ENCODE measurements at regions not wholly inside any gene's neighbourhood (a gene's known extent, or its start where the extent isn't known, plus 50 kb on each side); places are given as distances from the start of the nearest gene placed in this dataset.

GRCh38 chr2:164190700-164191099, 430.6 kb downstream of the GRB14 start:
- intact Hi-C loops (cut with DNase I), result no loop called here
- no peak for DNase-seq (ENCODE audit: low spot score)

GRCh38 chr2:164189851-164190250, 431.4 kb downstream of the GRB14 start:
- intact Hi-C loops (cut with DNase I), result no loop called here
- DNase-seq (ENCODE audit: low spot score), result no peak

- DNase-seq (ENCODE audit: low spot score), result no peak
- intact Hi-C loops (cut with DNase I), result no loop called here
These were observed 434.2 kb downstream of the GRB14 start for GRCh38 chr2:164187121-164187520.

DNA sequence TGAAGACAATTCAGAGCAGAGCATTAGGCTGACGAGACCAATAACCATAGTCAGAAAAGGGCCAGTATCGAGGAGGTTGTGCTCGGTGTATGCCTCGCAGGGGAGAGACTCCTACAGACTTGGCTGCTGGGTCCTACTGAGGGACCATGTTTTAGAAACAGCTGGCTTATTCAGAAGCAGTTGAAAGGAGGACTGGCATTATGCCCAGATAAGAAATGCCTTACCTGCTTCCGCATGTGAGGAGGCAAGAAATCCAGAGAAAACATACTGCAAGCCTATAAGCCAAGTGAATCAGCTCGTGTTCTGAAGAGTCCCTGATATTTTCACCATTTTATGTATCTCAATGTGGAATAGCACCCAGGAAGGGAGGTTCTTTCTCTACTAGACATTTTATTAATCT, 434.7 kb downstream of the GRB14 start:
- DNase-seq (ENCODE audit: low spot score), result no peak
- intact Hi-C loops (cut with DNase I), result no loop called here

GRCh38 chr2:164182116-164182627, 439.1 kb downstream of the GRB14 start:
- intact Hi-C loops (cut with DNase I), result no loop called here

GRCh38 chr2:164178835-164179465, 442.3 kb downstream of the GRB14 start:
- intact Hi-C loops (cut with DNase I), result no loop called here
- no peak for DNase-seq (ENCODE audit: low spot score)

More at GRCh38 chr2:164182116-164182627, 439.1 kb downstream of the GRB14 start:
- no peak for DNase-seq (ENCODE audit: low spot score)

- intact Hi-C loops (cut with DNase I), result no loop called here
- DNase-seq (ENCODE audit: low spot score), result no peak
These were observed 428.8 kb upstream of the FIGN start for GRCh38 chr2:164164602-164165001.

- no peak for DNase-seq (ENCODE audit: low spot score)
- intact Hi-C loops (cut with DNase I), result no loop called here
These were observed 419.8 kb upstream of the FIGN start for GRCh38 chr2:164155558-164155957.

DNA sequence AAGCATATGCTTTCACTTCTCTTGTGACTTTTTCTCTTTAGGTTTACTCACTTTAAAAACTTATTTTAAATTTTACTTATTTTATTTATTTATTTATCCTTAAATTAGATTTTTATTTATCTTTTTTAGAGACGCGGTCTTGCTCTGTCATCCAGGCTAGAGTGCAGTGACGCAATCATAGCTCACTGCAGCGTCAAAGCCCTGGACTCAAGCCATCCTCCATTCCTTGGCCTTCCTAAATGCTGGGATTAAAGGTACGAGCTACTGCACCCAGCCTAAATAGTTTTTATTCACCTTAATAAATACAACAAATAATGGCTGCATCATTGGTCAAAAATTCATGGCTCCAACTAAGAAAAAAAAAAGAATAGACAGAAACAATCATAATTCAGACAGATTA, 415.7 kb upstream of the FIGN start:
- DNase-seq (ENCODE audit: low spot score), result no peak

DNA sequence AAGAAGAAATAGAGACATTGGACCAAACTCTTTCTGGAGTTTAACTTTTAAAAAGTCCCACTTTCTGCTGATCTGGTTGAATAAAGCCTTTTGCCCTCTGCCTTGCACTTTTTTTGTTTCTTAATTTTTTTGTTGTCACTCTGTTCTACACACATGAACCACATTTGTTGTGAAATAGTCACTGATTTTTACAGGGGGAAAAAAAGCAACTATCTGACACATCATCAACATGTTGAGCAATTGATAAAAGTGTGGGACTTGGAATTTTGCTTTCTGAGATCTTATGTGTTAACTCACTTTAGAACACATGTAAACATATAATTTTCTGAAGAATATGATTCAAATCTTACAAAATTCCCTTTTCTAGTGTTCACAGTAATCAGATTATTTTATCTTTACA, 414.8 kb upstream of the FIGN start:
- intact Hi-C loops (cut with DNase I), result no loop called here
- DNase-seq (ENCODE audit: low spot score), result no peak

More for the DNA sequence above, 415.7 kb upstream of the FIGN start:
- intact Hi-C loops (cut with DNase I), result no loop called here

GRCh38 chr2:164146441-164146840, 410.6 kb upstream of the FIGN start:
- intact Hi-C loops (cut with DNase I), result no loop called here
- no peak for DNase-seq (ENCODE audit: low spot score)

DNA sequence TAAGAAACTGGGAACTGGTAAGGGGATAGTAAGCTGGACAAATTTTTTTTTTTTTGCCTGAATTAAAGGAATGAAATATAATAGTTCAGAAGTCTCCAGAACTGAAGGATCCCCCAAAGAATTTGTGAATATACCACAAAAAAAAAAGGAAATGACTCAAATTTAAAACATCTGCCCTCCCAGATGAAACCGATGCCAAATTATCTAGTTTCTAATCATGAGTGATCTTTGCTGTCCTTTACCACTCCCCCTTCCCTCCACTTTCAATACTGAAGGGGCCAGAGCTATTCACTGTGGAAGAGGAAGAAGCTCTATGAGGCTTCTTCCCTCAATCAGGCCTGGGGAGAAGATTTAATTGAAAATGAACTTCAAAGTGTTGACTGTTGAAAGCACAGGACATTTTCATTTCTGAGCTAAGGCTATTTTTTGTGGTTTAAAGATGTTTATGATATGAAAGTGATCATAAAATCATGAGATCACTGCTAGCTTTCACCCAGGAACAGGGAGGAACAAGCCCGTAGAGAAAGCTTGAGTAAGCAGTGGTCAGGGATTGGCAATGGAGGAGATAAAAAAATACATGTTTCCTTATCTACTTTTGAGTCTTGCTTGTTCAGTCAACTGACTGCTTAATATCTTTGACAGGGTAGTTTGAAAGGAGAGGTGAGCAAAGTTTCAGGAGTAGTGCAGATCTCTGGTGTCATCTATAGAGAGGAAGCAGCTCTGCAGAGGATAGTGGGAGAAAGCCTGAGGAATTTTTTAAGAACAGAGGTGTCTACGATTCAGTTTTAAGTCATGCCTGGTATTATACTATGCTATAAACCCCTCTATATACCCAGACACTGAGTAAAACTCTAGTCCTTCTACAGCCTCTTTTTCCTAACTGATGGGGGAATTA, 409.5 kb upstream of the FIGN start:
- intact Hi-C loops (cut with DNase I), result no loop called here
- DNase-seq (ENCODE audit: low spot score), result no peak

DNA sequence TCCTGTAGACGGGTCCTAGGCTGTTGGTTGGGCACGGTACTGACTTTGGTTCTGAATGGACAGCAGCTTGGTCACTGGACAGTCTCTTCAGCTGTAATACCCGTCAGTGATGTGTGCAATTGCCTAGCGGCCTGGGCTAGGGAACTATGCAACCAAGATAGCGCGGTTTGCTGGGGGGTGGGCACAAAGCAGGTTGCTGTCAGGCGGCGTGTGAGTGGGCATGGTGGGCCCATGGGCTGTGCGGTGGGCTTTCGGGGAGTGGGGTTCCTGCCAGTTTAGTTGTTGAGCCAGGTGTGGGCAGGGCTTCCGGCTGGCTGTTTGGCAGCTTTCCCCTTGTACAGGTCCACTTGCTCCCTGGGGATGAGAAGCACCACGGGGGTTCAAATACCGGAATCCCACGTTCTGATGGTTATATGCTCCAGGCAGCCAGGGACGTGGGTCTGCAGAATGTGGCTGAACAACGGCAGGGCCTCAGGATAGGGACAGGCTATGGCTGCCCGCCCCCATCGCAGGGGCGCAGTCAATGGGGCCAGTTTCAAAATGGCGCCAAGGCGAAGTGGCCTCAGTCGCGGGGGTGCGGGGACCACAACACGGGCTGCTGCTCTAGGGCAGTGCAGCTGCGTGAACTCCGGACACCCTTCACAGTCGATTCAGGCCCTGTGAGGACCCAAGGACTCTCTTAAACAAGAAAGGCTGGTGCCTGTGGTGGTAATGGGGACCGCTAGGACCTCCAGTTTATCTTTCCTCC, 407.5 kb upstream of the FIGN start:
- intact Hi-C loops (cut with DNase I), result no loop called here
- DNase-seq (ENCODE audit: low spot score), result no peak

DNA sequence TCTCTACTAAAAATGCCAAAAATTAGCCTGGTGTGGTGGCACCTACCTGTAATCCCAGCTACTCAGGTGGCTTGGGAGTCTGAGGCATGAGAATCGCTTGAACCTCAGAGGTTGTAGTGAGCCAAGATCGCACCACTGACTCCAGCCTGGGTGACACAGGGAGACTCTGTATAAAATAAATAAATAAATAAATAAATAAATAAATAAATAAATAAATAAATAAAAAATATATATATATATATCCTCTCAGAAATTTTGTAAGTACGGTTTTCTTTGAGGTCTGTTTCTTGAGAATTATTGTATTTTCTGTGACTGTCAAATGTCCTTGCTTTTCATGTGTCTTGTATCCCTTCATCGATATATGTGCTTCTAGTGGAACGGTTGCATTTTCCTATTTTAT, 406.9 kb upstream of the FIGN start:
- intact Hi-C loops (cut with DNase I), result no loop called here
- no peak for DNase-seq (ENCODE audit: low spot score)

GRCh38 chr2:164141271-164141670, 405.5 kb upstream of the FIGN start:
- no peak for DNase-seq (ENCODE audit: low spot score)
- intact Hi-C loops (cut with DNase I), result no loop called here

DNA sequence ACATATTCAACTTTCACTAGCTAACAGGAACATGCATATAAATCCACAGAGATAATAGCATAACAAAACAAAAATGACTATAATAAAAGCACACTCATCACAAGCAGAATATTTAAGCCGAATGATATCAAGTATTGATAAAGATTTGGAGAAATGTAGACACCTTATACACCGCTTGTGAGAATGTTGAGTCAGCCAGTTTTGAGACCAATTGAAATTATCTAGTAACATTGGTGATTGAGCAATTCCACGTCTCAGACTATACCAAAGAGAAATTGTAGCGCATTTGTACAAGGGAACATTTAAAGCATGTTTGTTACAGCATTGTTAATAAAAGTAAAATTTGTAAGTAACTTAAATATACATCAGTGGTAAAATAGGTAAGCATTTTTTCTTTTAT, 402.9 kb upstream of the FIGN start:
- no peak for DNase-seq (ENCODE audit: low spot score)
- intact Hi-C loops (cut with DNase I), result no loop called here

DNA sequence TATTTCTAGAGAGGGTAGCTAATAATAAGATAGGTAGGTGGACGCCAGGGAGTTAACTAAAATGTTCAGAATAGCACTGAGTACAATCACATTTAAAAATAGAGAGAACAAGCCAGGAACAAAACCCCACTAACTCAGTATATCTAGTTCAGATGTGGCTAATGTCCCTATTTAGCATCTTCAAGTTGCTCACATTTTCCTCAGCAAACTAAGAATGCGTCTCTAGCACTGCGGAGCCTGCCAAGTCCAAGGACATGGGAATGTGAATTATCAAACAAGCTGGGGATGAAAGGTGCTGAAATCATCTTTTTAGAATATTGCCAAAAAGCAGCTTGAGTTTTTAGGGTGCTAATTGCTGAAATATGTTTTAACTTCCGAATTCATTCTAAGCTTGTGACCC, 398.5 kb upstream of the FIGN start:
- DNase-seq (ENCODE audit: low spot score), result no peak
- intact Hi-C loops (cut with DNase I), result no loop called here

- no peak for DNase-seq (ENCODE audit: low spot score)
- intact Hi-C loops (cut with DNase I), result no loop called here
These were observed 392.2 kb upstream of the FIGN start for GRCh38 chr2:164127971-164128527.

DNA sequence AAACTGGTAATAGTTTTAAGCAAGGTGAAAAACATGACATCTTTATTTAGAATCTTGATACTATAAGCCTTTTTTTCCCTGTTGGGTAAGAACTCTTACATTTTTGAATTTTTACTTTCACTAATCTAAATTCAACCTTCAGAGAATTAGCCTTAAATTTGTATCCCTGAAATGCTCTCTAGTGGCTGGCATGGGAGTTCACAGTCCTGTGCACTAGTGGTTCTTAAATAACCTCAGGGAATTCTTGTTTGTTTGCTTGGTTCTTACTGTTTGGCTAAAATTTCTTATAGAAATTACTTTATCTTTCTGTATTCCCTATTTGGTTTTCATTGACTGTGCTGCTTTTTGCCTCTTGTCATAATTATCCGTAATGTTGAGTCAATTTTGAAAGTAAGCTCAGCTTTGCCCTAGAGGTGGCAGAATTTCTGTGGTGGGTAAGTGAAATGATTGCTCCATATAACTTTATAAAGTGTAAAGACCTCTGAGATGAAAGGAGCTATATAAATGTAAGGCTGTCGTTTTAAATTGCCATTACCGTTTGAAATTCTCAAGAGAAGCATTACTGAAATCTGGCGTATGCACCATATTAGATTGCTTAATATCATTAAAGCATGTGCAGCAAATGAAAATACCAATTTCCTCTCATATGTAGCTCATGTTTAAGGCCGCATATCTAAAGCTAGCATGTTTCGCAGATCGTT, 391.3 kb upstream of the FIGN start:
- intact Hi-C loops (cut with DNase I), result no loop called here
- DNase-seq (ENCODE audit: low spot score), result no peak

Measured in posterior vena cava (tissue), 2 donors.